HG03025 (cell line): ENCODE measurements at regions not wholly inside any gene's neighbourhood (a gene's known extent, or its start where the extent isn't known, plus 50 kb on each side); places are given as distances from the start of the nearest gene placed in this dataset.

Source experiments
- ATAC-seq: cut with Tn5 transposase; IDR thresholded peaks from one replicate; pipeline ENCODE4 v1.9.1; 2021; ENCODE audit warnings: mild to moderate bottlenecking, moderate library complexity; ENCODE audit not compliant: unreplicated experiment, low FRiP score

DNA sequence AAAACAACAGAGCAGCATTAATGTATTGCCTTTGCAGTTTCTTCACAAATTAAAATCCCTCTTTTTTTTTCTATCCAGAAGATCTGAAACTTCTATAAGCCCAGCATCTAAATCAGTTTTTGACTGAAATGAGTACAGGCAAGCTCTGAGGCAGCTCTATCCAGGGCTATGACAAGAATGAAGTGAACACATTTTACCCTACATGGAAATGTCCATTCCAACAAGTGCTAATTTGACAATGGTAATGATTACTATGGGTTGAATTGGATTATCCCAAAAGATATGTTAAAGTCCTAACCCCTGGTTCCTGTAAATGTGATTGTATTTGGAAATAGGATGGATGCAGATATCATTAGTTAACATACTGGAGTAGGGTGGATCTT lies 115.7 kb downstream of the RPL22L1 start:
- ATAC-seq, result no peak

DNA sequence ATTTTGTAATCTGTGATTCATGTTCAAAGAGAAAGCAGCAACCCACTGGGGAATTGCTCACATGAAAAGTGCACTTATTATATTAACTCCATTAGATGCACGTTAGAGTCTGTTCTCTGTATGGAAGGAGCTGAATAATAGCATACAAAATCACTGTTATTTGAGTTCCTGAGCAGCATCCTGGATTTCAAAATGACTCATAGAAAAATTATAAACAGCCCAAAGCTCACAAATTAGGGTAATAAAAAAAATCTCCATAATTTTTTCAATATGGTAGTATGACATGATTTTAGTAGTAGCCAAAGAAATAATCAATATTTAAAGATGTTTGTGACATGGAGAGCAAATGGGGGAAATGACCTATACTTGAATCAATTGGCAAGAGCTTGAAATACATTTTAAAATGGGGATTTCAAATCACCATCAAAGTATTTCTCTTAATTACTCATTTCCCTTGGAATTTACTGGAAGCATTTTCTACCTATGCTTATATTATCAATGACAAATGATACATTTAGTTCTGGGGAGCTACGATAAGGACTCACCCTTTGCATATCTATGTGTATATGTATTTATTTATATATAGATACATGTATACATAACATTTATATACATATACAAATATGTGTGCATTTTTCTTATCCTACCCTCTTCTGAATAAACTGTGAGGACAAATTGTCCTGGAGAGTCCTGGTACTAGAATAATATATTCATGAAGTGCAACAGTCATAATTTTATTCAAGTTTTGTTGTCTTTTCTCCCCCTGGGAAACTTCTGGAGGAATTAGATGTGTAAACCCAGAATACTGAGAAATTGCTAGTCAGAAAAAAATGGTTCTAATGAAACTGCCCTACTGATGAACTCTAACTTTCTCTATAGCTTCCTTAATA lies 116.3 kb downstream of the RPL22L1 start:
- ATAC-seq, result no peak

DNA sequence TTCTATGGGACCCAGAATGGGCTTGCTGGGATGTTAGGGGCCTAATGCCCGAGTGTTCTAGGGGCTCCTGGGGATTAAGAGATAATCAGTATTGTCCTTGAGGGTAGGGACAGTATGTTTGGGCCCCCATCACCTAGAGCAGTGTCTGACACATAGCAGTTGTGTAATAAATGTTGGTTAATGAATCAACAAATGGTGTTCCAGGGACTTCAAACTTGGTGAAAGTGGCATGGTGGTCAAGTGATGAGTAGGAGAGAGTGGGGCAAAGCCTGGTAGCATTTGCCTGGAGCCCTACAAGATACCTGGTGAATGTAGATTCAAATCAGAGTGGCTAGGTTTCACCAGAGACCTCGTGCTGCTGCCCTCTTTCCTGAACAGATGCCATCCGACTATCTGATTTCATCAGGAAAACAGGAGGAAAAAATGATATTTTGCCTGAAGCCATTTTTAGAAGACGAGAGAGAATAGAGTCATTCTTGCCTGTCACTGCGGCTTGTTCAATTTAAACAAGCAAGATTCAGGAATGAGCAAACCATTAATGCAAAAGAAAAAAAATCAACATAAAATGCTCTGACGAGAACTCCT lies 117.3 kb downstream of the RPL22L1 start:
- ATAC-seq, result no peak

DNA sequence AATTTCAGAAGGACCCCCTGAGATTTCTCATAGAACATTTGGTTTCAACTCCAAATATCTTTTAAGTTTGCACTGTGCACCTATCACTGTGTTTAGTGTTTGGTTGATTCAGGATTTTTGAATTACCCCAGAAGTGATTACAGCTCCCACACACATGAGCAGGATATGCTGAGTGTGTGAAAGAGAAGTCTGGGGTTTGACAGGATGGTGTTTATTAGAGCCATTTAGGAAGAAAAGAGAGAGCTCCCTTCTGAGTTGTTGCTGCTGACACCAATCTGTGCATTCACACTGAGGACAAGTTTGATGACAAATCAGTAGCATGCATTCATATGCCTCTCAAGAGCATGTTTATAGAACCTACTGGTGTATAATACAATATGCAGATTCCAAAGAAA lies 118.1 kb downstream of the RPL22L1 start:
- ATAC-seq, result no peak

DNA sequence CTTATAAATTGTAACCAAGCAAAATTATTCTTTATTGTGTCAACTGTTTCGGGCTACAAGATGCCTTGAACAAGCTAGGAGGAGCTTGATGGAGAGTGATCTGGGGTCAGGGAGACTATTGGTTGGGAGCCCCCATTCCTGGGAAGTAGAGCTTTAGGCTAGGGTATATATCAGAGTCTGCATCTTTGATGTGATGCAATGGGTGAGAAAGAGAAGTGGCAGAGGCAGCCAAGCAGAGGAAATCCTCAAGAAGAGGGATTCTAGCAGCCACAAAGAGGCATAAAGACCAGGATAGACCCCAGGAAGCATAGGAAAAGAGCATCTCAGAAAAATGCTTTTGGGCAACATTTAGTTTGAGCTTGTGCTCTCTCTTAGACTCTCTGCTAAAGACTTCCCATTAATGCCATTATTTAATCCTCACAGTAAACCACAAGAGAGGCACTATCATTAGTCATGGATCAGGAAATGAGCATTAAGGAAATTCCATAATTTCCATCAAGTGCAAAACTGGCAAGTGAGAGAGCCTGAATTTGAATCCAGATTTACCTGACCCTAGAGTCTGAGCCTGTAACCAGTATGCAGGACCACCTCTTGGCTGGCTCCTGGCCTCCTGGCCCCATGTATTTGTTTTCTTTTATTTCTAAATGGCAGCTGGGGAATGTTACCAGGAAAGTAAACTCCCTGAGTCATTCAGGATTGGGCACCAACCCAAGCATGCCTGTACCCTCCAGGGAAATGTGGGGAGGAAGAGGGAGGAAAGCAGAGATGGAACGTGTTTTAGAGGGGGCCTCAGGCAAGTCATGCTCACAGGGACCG lies 118.7 kb downstream of the RPL22L1 start:
- ATAC-seq, result no peak

DNA sequence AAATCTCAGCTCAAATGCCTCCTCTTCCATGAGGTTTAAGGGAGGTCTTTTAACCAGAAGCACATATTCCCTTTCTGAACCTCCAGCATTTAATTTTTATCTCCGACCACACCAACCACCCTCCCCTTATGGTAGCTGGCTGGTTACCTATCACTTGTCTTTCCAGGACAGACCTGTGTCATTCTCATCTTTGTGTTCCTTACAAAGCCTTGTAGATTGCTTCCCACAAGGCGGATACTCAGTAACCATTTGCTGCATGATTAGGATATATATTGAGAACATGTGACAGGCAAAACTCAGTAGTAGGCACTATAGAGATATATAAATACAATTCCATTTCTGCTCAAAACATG lies 119.5 kb downstream of the RPL22L1 start:
- no peak for ATAC-seq

DNA sequence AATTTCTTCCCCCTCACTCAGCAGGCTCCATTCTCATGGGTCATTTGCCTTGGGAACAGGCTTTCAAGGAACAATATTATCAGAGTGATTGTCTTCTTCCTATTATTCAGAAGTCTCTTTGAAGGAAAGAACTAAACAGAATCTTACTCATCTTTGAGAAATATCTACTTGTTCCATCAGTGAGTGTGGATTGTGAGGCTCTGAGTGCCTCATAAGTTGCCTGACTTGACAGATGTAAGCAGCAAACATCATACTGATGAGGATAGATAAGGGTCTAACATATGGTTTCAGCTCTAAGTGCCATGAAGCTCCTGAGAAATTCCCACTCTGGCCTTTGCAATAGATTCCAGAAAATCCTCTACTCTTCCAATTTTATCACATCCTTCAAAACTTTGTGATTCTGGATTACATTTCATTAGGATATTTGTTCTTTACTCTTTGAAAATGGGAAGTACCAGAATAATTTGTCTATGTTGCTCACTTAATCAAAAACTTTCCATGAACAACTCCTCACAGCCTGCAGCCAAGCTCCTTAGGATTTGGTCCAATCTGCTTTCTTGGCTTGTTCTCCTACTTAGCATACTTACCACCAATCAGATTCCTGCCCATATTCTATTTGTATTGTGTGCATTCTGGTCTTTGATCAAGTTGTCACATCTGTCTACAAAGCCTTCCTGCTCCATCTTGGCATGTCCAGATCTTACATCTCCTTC lies 120.1 kb downstream of the RPL22L1 start:
- ATAC-seq, result no peak

DNA sequence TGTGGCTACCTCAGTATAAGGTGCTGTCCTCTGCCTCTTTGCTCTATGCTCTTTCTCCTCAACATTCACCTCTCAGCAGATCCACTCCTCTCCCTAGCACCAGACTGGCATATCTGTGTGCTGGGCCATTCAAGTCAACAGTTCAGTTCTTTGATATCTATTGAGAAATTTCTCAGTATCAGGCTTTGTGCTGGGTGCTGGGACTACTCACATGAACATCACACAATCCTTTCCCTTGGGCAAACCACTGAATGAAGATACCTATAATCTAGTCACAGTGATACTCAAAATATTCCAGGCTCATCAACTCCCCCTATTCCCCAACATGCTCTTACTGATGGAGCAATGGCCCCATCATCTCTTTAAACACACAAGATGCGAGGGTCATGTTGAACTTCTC lies 120.8 kb downstream of the RPL22L1 start:
- ATAC-seq, result no peak

DNA sequence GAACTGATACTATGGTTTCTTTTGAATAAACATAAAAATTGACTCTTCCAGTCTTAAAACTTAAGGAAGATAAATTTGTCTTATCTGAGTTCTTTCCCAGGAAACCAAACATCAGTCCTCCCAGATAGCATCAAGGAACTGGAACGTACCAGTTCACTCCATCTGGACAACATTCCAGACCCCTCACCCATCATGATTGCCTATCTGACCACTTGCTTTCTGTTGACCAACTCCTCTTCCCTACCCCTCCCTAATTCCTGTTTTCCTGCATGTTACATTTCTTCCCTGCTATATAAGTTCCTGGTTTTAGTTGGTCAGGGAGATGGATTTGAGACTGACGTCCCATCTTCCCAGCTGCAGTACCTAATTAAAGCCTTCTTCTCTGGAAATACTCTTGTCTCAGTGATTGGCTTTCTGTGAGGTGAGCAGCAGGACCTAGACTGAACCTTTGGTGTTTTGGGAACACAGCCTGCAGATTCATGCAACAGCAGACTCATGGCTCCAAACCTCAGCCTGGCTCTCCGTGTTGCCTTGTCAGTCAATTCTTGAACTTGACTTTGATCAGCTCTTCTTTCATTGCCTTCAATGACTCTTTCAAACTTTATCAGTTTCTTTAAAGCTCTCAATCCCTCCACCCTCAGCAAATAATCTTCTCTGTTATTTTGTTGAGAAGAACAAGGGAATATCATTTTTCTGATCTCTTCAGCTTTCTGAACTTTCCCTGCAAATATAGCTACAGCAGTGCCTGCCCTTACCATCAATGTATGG lies 123.6 kb downstream of the RPL22L1 start:
- no peak for ATAC-seq

DNA sequence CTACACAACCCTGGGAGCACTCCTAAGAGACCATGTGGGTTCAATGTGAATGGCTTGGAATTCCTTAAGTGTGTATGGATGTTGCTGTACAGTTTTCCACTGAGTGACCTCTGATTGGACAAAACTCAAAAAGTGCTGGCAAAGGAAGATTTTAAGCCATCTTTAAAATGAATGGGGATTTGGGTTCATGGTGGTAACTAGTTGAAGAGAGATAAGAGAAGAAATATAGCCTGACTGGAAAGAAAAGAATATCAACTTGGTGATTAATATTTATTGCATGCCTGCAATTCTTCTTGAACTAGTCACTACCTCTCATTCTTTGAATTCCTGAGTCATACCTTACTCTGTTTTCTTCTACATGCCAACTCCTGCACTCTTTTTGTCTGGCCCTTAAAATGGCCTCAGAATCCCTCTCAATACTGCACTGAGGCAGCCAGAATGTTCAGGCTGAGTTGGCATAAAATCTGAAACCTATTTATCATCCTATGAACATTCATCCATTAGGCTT lies 124.7 kb downstream of the RPL22L1 start:
- ATAC-seq, result no peak

DNA sequence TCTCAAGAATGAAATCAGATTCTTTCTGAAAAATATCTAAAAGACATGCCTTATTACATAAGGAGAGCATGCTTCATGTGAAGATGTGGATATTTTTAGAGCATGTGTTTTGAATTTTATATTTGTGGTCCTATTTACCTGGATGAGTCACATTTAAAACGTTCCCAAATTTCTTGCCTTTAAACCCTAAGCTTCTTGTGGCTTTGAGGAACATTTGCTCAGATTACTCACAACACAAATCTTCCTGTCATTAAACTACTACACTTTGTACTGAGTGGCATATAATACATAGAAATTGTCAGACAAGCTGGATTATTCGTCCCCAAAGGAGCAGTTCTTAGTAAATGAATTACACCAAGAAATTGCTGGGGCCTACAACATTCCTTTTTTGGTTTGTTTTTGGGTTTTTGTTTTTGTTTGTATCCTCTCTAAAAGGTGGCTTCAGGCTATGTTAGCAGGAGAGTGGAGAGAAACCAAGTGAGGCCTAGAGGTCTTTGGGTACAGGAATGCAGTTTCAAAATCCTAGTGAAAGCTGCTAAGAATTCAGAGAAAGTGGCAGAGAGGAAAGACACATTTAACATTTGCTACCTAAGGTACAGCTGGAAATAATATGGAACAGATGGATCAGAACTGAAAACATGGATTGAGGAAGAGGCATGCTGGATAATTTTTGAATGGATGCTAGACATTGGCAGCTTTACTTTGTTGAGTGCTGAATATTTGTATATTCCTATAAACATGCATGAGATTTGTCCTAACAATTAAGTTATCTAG lies 128.1 kb downstream of the RPL22L1 start:
- no peak for ATAC-seq

DNA sequence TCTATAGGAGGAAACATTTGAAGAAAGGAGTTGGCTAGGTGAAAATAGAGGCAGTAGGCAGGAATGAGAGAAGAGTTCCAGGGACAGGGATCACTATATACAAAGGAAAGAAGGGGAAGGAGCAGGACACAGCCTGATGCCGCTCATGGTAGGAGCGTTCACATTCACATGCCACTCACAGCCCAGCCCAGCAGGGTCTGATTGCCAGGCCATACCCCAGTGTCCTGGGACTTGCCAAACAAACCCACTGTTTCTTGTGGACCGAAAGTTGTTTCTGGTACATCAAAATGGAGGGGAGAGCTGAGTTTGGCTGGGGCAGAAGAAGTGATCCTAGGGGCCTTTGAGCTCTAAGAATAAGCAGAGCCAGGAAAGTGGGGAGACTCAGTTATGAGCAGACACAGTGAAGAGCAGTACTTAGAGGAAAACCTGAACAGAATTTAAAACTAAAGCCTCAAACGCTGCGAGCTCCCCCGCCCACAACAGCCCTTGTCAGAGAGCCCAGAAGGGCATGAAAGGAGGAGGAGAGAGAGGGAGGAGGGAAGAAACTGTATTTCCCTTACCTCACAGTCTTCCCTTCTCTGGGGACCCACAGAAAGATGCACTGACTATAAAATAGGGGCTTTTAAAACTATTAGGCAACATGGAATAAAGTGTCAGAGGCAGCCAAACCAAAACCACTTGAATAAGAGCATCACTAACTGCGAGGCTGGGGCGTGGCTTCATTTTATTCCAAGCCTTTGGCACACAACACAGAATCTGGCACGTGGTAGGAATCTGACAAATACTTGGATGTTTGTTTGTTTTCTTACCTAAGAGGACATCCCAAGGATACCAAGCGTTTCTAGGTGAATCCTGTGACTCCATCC lies 129.0 kb downstream of the RPL22L1 start:
- no peak for ATAC-seq

DNA sequence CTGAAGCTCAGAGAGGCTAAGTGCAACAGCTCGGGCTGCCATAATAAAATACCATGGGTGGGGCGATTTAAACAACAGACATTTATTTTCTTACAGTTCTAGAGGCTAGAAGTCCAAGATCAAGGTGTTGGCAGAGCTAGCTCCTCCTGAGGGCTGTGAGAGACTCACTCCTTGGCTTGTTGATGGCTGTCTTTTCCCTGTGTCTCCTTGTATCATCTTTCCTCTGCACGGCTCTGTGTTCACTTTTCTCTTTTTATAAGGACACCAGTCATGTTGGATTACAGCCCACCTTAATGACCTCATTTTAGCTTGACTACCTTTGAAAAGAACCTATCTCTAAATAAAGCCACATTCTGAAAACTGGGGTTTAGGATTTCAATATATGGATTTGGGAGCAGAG lies 129.7 kb downstream of the RPL22L1 start:
- no peak for ATAC-seq

DNA sequence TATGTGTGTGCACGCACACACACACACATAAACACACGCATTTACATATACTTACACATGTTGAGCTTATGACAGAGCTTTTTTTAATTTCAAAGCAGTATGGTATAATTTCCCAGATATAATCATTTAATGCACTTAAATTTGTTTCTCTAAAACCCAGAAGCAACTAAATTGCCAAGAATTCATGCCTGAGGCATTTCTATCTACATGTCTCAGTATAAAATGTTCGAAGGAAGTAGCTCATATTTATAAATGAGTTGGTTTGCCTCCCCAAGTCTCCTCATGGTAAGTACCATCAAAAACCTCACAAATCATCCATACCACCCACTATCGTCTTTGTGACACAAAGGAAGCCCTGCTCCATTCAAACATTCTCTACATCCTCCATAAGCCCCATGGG lies 130.6 kb downstream of the RPL22L1 start:
- ATAC-seq, result no peak

DNA sequence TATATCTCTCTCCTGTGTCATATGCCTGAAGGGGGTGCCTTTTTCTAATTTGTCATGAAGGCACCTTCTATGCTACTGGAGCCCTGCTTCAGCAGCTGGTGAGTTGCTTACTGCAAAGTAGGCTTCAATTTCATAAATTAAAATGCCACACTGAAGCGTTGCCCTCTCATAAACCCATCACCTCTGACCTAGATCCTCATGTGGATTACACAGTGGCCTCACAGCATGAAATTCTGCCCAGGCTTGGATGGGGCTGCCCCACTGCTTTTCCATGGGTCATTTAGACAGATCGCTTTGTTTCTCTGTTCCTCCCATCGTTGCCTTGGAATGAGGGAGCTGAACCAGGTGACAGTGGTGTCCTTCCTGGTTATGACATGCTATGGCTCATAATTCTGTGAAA lies 131.2 kb downstream of the RPL22L1 start:
- ATAC-seq, result no peak

DNA sequence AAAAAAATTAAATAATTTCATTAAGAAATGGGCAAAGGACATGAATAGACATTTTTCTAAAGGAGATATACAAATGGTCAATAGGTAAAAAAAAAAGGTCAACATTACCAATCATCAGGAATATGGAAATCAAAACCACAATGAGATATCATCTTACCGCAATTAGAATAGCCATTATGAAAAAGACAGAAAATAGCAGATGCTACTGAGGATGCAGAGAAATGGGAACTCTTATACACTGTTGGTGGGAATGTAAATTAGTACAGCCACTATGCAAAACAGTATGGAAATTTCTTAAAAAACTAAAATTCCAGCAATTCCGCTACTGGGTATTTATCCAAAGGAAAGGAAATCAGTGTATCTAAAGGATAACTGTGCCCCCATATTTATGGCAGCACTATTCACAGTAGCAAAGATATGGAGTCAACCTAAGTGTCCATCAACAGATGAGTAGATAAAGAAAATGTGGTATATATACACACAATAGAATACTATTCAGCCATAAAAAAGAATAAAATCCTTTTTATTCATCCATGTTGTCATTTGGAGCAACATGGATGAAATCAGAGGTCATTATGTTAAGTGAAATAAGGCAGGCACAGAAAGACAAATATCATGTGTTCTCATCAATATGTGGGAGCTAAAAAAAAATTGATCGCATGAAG lies 132.4 kb downstream of the RPL22L1 start:
- no peak for ATAC-seq

DNA sequence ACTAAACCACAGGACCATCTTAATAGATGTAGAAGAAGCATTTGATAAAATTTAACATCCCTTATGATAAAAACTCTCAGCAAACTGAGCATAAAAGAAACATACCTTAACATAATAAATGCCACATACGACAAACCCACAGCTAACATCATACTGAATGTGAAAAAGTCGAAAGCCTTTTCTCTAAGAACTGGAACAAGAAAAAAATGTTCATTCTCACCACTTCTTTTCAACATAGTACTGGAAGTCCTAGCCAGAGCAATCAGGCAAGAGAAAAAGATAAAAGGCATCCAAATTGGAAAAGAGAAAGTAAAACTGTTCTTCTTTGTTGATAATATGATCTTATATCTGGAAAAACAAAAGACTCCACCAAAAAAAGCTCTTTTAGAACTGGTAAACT lies 134.2 kb downstream of the RPL22L1 start:
- no peak for ATAC-seq

DNA sequence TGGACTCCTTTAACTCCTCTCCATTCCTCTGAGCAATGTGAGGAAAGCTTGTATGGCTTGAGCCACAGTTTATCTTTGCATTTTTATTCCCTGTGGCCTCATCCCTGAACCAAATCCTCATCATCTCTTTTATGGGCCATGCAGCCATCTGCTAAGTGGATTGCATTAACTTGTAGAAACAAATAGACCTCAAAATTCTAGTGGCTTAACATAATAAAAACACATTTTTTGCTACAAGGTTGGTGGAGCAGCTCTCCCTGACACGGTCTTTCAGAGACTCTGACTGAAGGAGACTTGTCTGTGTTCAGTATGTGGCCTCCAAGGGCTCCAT lies 135.3 kb downstream of the RPL22L1 start:
- no peak for ATAC-seq
